HG03432 (cell line): ENCODE measurements at regions not wholly inside any gene's neighbourhood (a gene's known extent, or its start where the extent isn't known, plus 50 kb on each side); places are given as distances from the start of the nearest gene placed in this dataset.

Experiments used
- ATAC-seq: cut with Tn5 transposase; IDR thresholded peaks from one replicate; pipeline ENCODE4 v1.9.1; 2021; ENCODE audit warnings: mild to moderate bottlenecking, moderate library complexity; ENCODE audit not compliant: unreplicated experiment

DNA sequence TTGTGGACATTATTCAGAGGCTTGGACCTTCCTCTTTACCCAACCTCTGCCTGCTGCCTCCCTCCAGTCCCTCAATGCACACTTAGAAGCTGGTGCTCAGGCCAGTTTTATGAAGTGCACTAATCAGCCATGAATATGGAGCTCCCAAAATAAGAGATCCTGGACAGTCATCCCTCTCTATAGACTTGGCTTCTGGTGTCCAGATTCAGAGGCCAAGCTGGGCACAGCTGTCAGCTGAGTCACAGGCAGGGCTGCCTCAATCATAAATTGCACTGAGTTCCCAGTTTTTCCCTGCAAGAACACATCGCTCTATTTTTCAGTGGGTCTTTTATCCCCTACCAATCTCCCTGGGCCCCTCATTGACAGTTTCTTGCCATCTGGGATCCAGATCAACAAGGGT lies 161.7 kb upstream of the CADM1 start:
- ATAC-seq, result no peak

- no peak for ATAC-seq
These were observed 161.1 kb upstream of the CADM1 start for GRCh38 chr11:115665175-115665821.

DNA sequence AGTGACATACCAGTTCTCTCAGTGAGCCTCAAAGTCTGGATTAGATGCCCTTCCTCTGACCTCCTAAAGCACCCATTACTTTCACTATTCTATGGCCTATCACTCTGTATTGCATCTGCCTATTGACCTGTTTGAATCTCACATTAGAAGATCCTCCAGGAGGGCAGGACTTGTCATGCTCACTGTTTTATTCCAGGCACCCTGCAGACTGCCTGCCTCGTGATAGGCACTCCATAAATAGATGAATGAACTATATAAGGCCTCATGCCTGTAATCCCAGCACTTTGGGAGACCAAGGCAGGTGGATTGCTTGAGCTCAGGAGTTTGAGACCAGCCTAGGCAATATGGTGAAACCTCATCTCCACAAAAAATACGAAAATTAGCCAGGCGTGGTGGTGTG lies 160.1 kb upstream of the CADM1 start:
- no peak for ATAC-seq

DNA sequence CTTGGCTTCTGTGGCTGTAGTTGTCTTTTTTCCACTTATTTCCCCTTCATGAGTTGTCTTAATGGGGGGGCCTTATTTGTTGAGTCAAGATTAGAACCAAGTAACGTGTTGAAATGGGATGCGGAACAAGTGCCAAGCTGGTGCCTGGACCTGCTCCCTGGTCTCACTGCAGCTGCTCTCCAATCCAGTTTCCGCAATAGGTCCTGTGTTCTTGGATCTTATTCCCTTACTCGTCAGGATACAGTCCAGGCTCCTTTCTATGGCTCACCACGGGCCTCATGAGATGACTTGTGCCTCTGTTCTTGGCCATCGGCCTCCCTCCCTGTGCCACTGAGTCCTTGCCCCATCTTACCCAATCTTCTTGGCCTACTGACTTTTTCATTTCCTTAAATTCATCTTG lies 159.6 kb upstream of the CADM1 start:
- ATAC-seq, result no peak

- no peak for ATAC-seq
These were observed 156.0 kb upstream of the CADM1 start for GRCh38 chr11:115660030-115660805.

GRCh38 chr11:115659061-115659963 lies 155.1 kb upstream of the CADM1 start:
- no peak for ATAC-seq

- ATAC-seq, result no peak
These were observed 153.4 kb upstream of the CADM1 start for GRCh38 chr11:115657586-115657985.

DNA sequence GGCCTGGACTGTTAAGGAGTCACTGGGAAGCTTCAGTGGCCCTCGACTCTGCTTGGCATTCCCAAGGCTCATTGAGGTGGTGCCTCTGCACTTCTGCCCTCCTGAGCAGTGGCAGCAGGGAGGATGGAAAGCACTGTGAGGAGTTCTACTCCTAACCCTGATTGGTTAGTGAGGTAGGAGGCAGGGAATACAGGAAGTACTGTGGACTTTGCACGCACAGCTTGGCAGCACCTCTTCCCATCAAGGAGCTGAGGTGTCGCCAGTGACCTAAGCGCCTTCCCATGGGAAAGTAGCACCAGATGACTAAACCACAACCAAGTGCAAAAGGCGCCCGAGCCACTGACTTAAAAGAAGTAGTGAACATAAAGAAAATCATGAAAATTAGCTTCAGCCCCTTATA lies 152.5 kb upstream of the CADM1 start:
- no peak for ATAC-seq

GRCh38 chr11:115656041-115656440 lies 151.8 kb upstream of the CADM1 start:
- no peak for ATAC-seq

DNA sequence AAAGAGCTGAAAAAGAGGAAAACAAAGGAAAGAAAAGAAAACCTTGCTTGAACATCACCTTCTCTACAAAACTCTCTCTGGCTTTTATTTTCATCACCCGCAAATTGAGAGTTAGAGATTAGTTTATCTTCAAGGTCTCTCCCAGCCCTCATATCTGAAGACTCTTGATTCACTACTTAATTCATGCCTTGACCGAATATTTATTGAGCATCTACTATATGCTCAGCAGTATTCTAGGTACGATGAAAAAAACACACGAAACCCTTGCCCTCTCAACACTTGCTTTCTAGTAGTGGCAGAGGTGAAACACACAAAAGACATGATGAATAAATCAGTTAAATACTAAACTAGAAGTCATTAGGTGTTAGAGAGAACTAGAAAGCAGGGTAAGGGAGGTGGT lies 150.6 kb upstream of the CADM1 start:
- no peak for ATAC-seq

- ATAC-seq, result no peak
These were observed 149.7 kb upstream of the CADM1 start for GRCh38 chr11:115653926-115654325.

- no peak for ATAC-seq
These were observed 148.9 kb upstream of the CADM1 start for GRCh38 chr11:115653076-115653475.

- no peak for ATAC-seq
These were observed 148.3 kb upstream of the CADM1 start for GRCh38 chr11:115652496-115652895.

DNA sequence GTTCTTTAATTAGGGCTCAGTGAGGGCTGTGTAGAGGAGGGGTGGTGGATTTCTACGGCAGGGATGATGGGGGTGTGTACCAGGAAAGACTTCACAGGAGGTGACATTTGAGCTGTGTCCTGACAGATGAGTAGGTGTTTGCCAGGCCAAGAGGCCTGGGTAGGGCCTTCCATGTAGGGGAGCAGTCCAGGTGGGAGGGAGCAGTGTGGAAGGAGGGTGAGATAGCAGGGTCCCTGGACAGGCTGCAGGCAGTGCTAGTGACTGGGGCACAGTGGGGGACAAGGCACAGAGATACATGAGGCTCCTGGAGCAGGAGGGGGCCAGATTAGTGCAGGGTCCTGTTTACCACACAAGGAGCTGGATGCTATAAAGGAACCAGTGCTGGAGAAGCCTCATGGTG lies 147.9 kb upstream of the CADM1 start:
- no peak for ATAC-seq

DNA sequence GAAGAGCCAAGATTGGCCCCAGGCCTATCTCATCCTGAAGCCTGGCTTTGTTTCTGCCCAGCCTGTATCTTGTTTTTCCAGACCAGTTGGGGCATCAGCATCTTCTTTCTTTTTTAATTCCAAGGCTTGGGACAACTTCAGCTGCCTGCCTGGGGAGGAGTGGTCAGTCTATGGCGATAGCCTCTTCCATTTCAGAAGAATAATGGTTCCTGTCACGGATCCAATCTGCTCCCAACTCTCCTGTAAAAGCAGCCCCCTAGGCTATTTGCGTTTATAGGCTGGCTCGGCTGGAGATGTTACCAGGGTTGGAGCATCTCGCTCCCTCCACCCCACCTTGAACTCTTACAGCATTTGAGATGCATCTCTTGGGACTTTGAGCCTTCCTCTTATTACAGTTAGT lies 145.2 kb upstream of the CADM1 start:
- ATAC-seq, result no peak

GRCh38 chr11:115645631-115646317 lies 141.6 kb upstream of the CADM1 start:
- ATAC-seq, result no peak

DNA sequence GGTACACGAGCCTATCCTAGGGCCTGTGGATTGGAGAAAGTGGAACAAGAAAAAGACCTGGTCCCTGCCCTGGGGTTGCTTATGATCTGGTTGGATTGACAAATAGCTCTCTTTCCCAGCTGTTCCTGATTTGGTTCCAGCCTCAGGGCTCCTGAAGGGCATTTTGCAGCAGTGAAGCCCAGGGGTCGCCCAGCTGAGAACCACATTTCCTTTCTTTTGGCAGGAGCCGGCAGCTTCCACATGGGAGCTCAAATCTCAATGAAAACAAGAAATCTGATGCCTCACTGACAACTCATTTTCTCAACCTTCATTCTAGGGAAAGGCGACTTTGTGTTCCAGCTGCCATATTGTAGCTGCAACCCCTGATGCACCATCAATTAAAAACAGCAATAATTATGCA lies 140.6 kb upstream of the CADM1 start:
- ATAC-seq, result no peak

GRCh38 chr11:115643549-115644270 lies 139.5 kb upstream of the CADM1 start:
- no peak for ATAC-seq

- ATAC-seq, result no peak
These were observed 138.4 kb upstream of the CADM1 start for GRCh38 chr11:115642660-115643059.

DNA sequence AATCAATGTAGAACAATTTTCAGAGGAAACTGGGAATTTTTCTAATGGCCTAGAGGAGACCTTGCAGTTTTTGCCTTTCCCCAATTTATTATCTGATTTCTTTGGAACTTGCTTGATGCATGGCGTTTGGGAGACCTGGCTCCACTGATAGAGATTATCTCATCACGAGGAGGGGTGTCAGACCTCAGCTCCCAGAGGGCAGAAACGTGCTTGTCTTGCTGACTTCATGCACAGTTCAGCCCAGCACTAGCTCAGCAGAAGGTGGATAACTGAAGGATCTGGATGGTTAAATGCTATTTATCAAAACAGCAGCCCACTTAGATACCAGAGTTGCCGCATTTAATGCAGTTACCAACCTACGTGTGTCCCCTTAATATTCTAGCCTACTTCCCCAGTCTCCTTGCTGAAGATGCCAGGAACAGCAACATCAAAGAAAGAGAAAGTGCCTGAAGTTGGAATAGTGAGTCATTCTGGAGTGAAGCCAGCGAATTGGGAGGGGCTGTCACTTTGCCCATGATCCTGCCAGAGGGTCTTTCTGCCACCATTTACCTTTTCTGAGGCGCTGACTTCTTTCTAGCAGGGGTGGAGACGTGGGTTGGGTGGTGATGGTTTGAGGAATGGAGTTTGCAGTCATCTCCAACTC lies 133.5 kb upstream of the CADM1 start:
- no peak for ATAC-seq
